ENCODE measurements at regions not wholly inside any gene's neighbourhood (a gene's known extent, or its start where the extent isn't known, plus 50 kb on each side); places are given as distances from the start of the nearest gene placed in this dataset.
"Not testable (repeated sequence)": the region's sequence is repeated elsewhere in the genome, so short reads cannot be mapped to it uniquely, and the experiment has no call there.

- no peak overlapping the region for H3K4me3 ChIP-seq (ENCODE audit: control insufficient read depth in 1 of 7, extremely low read depth in 1 of 7, insufficient read depth in 4 of 7, low read depth in 2 of 7, low read length in 6 of 7)
- no peak overlapping the region for H3K27ac ChIP-seq (ENCODE audit: insufficient read depth in 1 of 2, low read depth in 1 of 2, low read length in 2 of 2, poor library complexity in 1 of 2, severe bottlenecking in 2 of 2)
- CTCF ChIA-PET: no interaction called here
Observed at GRCh38 chr1:178660461-178660860, 64.6 kb upstream of the RALGPS2 start.

GRCh38 chr1:178664278-178664677 is 60.8 kb upstream of the RALGPS2 start:
- H3K4me3 ChIP-seq (ENCODE audit: control insufficient read depth in 1 of 7, extremely low read depth in 1 of 7, insufficient read depth in 4 of 7, low read depth in 2 of 7, low read length in 6 of 7): no peak overlapping the region
- 68% methylated on average over 5 of the region's 5 CpGs for WGBS (ENCODE audit: insufficient coverage)
- ChIA-PET CTCF (interaction anchor here (0.6 kb wide), 1 partner anchor 637 kb away, joined by 3 read pairs; no protein-coding TSS in a partner anchor), POLR2A (no interaction called here)
- H3K27ac ChIP-seq (ENCODE audit: insufficient read depth in 1 of 2, low read depth in 1 of 2, low read length in 2 of 2, poor library complexity in 1 of 2, severe bottlenecking in 2 of 2): no peak overlapping the region
- no peaks in the 10 kb centered on the region for H3K9me3 ChIP-seq (ENCODE audit: control extremely low read depth in 1 of 5, control insufficient read depth in 4 of 5, insufficient read depth in 2 of 5, low read depth in 1 of 5, low read length in 4 of 5)
- H3K4me1 ChIP-seq (ENCODE audit: control extremely low read depth in 1 of 4, control insufficient read depth in 4 of 4, insufficient read depth in 4 of 4, low read length in 3 of 4): peaks cover 0 to 2% (median 0%) of the 10 kb centered on the region in 4 experiments
- H3K36me3 ChIP-seq (ENCODE audit: control insufficient read depth in 4 of 4, insufficient read depth in 4 of 4, low read length in 3 of 4): no peaks in the 10 kb centered on the region
- H3K27me3 ChIP-seq (replicated peaks in 2 of 5; ENCODE audit: control insufficient read depth in 4 of 5, insufficient read depth in 5 of 5, low read length in 4 of 5): no peaks in the 10 kb centered on the region
- peak in 1 of 3 donors; percentile 10 for DNase-seq

More at GRCh38 chr1:178660461-178660860, 64.6 kb upstream of the RALGPS2 start:
- Histone ChIP-seq H3K9me3 (ENCODE audit: control extremely low read depth in 1 of 5, control insufficient read depth in 4 of 5, insufficient read depth in 2 of 5, low read depth in 1 of 5, low read length in 4 of 5) (no peaks in the 10 kb centered on the region), H3K4me1 (ENCODE audit: control extremely low read depth in 1 of 4, control insufficient read depth in 4 of 4, insufficient read depth in 4 of 4, low read length in 3 of 4) (no peaks in the 10 kb centered on the region), H3K36me3 (ENCODE audit: control insufficient read depth in 4 of 4, insufficient read depth in 4 of 4, low read length in 3 of 4) (no peaks in the 10 kb centered on the region), H3K27me3 (replicated peaks in 2 of 5; ENCODE audit: control insufficient read depth in 4 of 5, insufficient read depth in 5 of 5, low read length in 4 of 5) (no peaks in the 10 kb centered on the region)
- WGBS (ENCODE audit: insufficient coverage): 89% methylated on average over 1 of the region's 1 CpG
- DNase-seq: no peak
- POLR2A ChIA-PET: no interaction called here

- H3K4me1 ChIP-seq (ENCODE audit: control extremely low read depth in 1 of 4, control insufficient read depth in 4 of 4, insufficient read depth in 4 of 4, low read length in 3 of 4): peaks cover 0 to 2% (median 0%) of the 10 kb centered on the region in 4 experiments
- H3K9me3 ChIP-seq (ENCODE audit: control extremely low read depth in 1 of 5, control insufficient read depth in 4 of 5, insufficient read depth in 2 of 5, low read depth in 1 of 5, low read length in 4 of 5): no peaks in the 10 kb centered on the region
- H3K36me3 ChIP-seq (ENCODE audit: control insufficient read depth in 4 of 4, insufficient read depth in 4 of 4, low read length in 3 of 4): no peaks in the 10 kb centered on the region
- ChIA-PET POLR2A (no interaction called here), CTCF (no interaction called here)
- H3K27ac ChIP-seq (ENCODE audit: insufficient read depth in 1 of 2, low read depth in 1 of 2, low read length in 2 of 2, poor library complexity in 1 of 2, severe bottlenecking in 2 of 2): no peak overlapping the region
- no CpG with 5 or more reads among the region's 1 CpG for WGBS (ENCODE audit: insufficient coverage)
- no peak overlapping the region for H3K4me3 ChIP-seq (ENCODE audit: control insufficient read depth in 1 of 7, extremely low read depth in 1 of 7, insufficient read depth in 4 of 7, low read depth in 2 of 7, low read length in 6 of 7)
- no peaks in the 10 kb centered on the region for H3K27me3 ChIP-seq (replicated peaks in 2 of 5; ENCODE audit: control insufficient read depth in 4 of 5, insufficient read depth in 5 of 5, low read length in 4 of 5)
- DNase-seq: no peak
Observed at GRCh38 chr1:178665579-178665978, 59.5 kb upstream of the RALGPS2 start.

DNA sequence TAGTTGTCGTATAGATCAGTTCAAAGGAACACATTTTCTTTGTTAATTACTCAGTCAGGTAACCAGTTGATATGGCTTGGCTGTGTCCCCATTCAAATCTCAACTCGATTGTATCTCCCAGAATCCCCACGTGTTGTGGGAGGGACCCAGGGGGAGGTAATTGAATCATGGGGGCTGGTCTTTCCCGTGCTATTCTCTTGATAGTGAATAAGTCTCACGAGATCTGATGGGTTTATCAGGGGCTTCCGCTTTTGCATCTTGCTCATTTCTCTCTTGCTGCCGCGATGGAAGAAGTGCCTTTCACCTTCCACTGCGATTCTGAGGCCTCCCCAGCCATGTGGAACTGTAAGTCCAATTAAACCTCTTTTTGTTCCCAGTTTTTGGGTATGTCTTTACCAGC is 58.2 kb upstream of the RALGPS2 start:
- H3K27me3 ChIP-seq (replicated peaks in 2 of 5; ENCODE audit: control insufficient read depth in 4 of 5, insufficient read depth in 5 of 5, low read length in 4 of 5); CTCF ChIA-PET; H3K4me1 ChIP-seq (ENCODE audit: control extremely low read depth in 1 of 4, control insufficient read depth in 4 of 4, insufficient read depth in 4 of 4, low read length in 3 of 4); DNase-seq; H3K36me3 ChIP-seq (ENCODE audit: control insufficient read depth in 4 of 4, insufficient read depth in 4 of 4, low read length in 3 of 4); H3K9me3 ChIP-seq (ENCODE audit: control extremely low read depth in 1 of 5, control insufficient read depth in 4 of 5, insufficient read depth in 2 of 5, low read depth in 1 of 5, low read length in 4 of 5); POLR2A ChIA-PET; H3K4me3 ChIP-seq (ENCODE audit: control insufficient read depth in 1 of 7, extremely low read depth in 1 of 7, insufficient read depth in 4 of 7, low read depth in 2 of 7, low read length in 6 of 7); H3K27ac ChIP-seq (ENCODE audit: insufficient read depth in 1 of 2, low read depth in 1 of 2, low read length in 2 of 2, poor library complexity in 1 of 2, severe bottlenecking in 2 of 2): not testable (repeated sequence)
- 93% methylated on average over 8 of the region's 9 CpGs for WGBS (ENCODE audit: insufficient coverage)

DNA sequence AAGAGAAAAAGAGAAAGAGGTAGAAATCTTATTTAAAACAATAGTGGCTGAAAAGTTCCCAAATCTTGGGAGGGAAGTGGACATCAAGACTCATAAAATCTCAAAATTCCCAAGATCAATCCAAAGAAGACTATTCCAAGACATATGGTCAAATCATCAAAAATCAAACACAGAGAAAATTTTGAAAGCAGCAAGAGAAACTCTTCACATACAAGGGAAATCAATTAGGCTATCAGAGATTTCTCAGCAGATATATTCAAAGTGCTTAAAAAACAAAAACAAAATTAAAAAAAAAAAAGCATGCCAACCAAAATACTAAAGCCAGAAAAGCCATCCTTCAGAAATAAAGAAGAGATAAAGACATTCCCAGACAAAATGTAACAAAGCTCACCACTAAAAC is 52.6 kb upstream of the RALGPS2 start:
- no peaks in the 10 kb centered on the region for H3K36me3 ChIP-seq (ENCODE audit: control insufficient read depth in 4 of 4, insufficient read depth in 4 of 4, low read length in 3 of 4)
- peaks cover 0 to 9% (median 0%) of the 10 kb centered on the region in 5 experiments for H3K9me3 ChIP-seq (ENCODE audit: control extremely low read depth in 1 of 5, control insufficient read depth in 4 of 5, insufficient read depth in 2 of 5, low read depth in 1 of 5, low read length in 4 of 5)
- H3K4me3 ChIP-seq (ENCODE audit: control insufficient read depth in 1 of 7, extremely low read depth in 1 of 7, insufficient read depth in 4 of 7, low read depth in 2 of 7, low read length in 6 of 7): no peak overlapping the region
- CTCF ChIA-PET: interaction anchor here (0.7 kb wide), 1 partner anchor 324 kb away, joined by 4 read pairs; no protein-coding TSS in a partner anchor
- H3K4me1 ChIP-seq (ENCODE audit: control extremely low read depth in 1 of 4, control insufficient read depth in 4 of 4, insufficient read depth in 4 of 4, low read length in 3 of 4): peaks cover 0 to 2% (median 0%) of the 10 kb centered on the region in 4 experiments
- POLR2A ChIA-PET: no interaction called here
- no peak overlapping the region for H3K27ac ChIP-seq (ENCODE audit: insufficient read depth in 1 of 2, low read depth in 1 of 2, low read length in 2 of 2, poor library complexity in 1 of 2, severe bottlenecking in 2 of 2)
- H3K27me3 ChIP-seq (replicated peaks in 2 of 5; ENCODE audit: control insufficient read depth in 4 of 5, insufficient read depth in 5 of 5, low read length in 4 of 5): no peaks in the 10 kb centered on the region
- DNase-seq: no peak

DNA sequence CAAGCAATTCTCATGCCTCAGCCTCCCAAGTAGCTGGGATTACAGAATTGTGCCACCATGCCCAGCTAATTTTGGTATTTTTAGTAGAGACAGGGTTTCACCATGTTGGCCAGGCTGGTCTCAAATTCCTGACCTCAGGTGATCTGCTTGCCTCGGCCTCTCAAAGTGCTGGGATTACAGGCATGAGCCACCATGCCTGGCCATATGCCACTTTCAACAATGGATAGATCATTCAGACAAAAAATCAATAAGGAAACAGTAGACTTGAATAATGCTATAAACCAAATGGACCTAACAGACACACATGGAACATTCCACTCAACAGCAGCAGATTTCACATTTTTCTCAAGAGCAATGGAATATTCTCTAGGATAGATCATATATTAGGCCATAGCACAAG is 50.5 kb upstream of the RALGPS2 start:
- no CpG with 5 or more reads among the region's 1 CpG for WGBS (ENCODE audit: insufficient coverage)
- H3K27me3 ChIP-seq (replicated peaks in 2 of 5; ENCODE audit: control insufficient read depth in 4 of 5, insufficient read depth in 5 of 5, low read length in 4 of 5); H3K9me3 ChIP-seq (ENCODE audit: control extremely low read depth in 1 of 5, control insufficient read depth in 4 of 5, insufficient read depth in 2 of 5, low read depth in 1 of 5, low read length in 4 of 5); H3K27ac ChIP-seq (ENCODE audit: insufficient read depth in 1 of 2, low read depth in 1 of 2, low read length in 2 of 2, poor library complexity in 1 of 2, severe bottlenecking in 2 of 2); H3K4me3 ChIP-seq (ENCODE audit: control insufficient read depth in 1 of 7, extremely low read depth in 1 of 7, insufficient read depth in 4 of 7, low read depth in 2 of 7, low read length in 6 of 7); H3K4me1 ChIP-seq (ENCODE audit: control extremely low read depth in 1 of 4, control insufficient read depth in 4 of 4, insufficient read depth in 4 of 4, low read length in 3 of 4); H3K36me3 ChIP-seq (ENCODE audit: control insufficient read depth in 4 of 4, insufficient read depth in 4 of 4, low read length in 3 of 4); POLR2A ChIA-PET; DNase-seq; CTCF ChIA-PET: not testable (repeated sequence)
